ENCODE measurements at regions not wholly inside any gene's neighbourhood (a gene's known extent, or its start where the extent isn't known, plus 50 kb on each side); places are given as distances from the start of the nearest gene placed in this dataset.
"Not testable (repeated sequence)": the region's sequence is repeated elsewhere in the genome, so short reads cannot be mapped to it uniquely, and the experiment has no call there.

GRCh38 chr21:13820286-13820685 is 210.7 kb downstream of the POTED start:
- DNase-seq (ENCODE audit: low read depth in 2 of 2) = not testable (repeated sequence)

- not testable (repeated sequence) for DNase-seq (ENCODE audit: low read depth in 2 of 2)
Observed at GRCh38 chr21:13812191-13812590, 202.6 kb downstream of the POTED start.

- not testable (repeated sequence) for DNase-seq (ENCODE audit: low read depth in 2 of 2)
Observed at GRCh38 chr21:13810559-13810958, 201.0 kb downstream of the POTED start.

- DNase-seq (ENCODE audit: low read depth in 2 of 2) = not testable (repeated sequence)
Observed at GRCh38 chr21:13806444-13806843, 196.9 kb downstream of the POTED start.

- DNase-seq (ENCODE audit: low read depth in 2 of 2) = not testable (repeated sequence)
Observed at GRCh38 chr21:13802757-13803156, 193.2 kb downstream of the POTED start.

Measured in lung microvascular endothelial cell (primary cell).